Pancreas (tissue), 10 donors: ENCODE measurements at regions not wholly inside any gene's neighbourhood (a gene's known extent, or its start where the extent isn't known, plus 50 kb on each side); places are given as distances from the start of the nearest gene placed in this dataset.

Experiments used
- ATAC-seq, 4 donors: fragments of 200-7000 bp; cut with Tn5 transposase; one replicate each; pipeline versions ENCODE4 v1.8.0 to v1.9.1; 2020; ENCODE audit warnings: mild to moderate bottlenecking in 4 of 4, moderate library complexity in 4 of 4
- DNase-seq, 6 donors: peaks; one replicate each; pipeline ENCODE4 v3.0.0-alpha.2; 2020
- FAIRE-seq: peaks from 2 replicates; lab custom pipeline; 2012; peaks lifted over from hg19 to GRCh38; lab: Jason Lieb, UNC
- H3K27ac ChIP-seq, 4 donors: fragments of 200-600 bp; sonication (generic); 1 replicate in 3 of 4; 2 replicates in 1 of 4; pipeline versions ENCODE4 v1.5.0 to v1.8.0; 2020
- H3K27me3 ChIP-seq, 4 donors: fragments of 200-600 bp; one replicate each; pipeline ENCODE4 v1.8.0; 2021
- H3K36me3 ChIP-seq, 3 donors: fragments of 200-600 bp; sonication (generic) in 1 of 3; one replicate each; pipeline versions ENCODE4 v1.5.0 to v1.8.0; 2020 to 2021
- H3K4me1 ChIP-seq, 3 donors: fragments of 200-600 bp; one replicate each; pipeline ENCODE4 v1.8.0; 2021
- H3K4me3 ChIP-seq, 4 donors: fragments of 200-600 bp; sonication (generic) in 2 of 4; one replicate each; pipeline versions ENCODE4 v1.5.0 to v1.8.0; 2020 to 2021
- H3K9me3 ChIP-seq, 4 donors: fragments of 200-600 bp; one replicate each; pipeline ENCODE4 v1.8.0; 2021
- WGBS, 2 donors: extraction: QIAGEN DNeasy Blood & Tissue Kit; methylation state at CpG; one replicate each; pipeline ENCODE4 v1.1.7; 2013; 5-methylcytosine and 5-hydroxymethylcytosine counted together
- intact Hi-C, 3 donors: fragments of 100-400 bp; cut with DNase I; formaldehyde crosslinking; loops; one replicate each; pipeline versions ENCODE4 v1.11.1 to v1.14.2; 2022
- TF ChIP-seq, protein P1 (sequence below), 4 donors: fragments of 200-600 bp; sonication (generic) in 3 of 4; IDR thresholded peaks; one replicate each; pipeline versions ENCODE4 v1.5.0 to v1.8.0; 2021; ENCODE audit warnings: antibody characterized with exemption in 4 of 4
- donor health status: healthy with polysubstance abuse.
- donor health status: DM: no; HTN: no; CAD: no; lungs with moderate emphysema.
- donor health status: DM: no; HTN: no; CAD: no.
- donor health status: control.
- donor health status: control.
- donor health status: Bipolar disorder and iron deficiency.
- donor health status: DM: yes; HTN: yes; CAD: no.
- donor health status: DM: no; HTN: no; CAD: no.
- donor health status: DM: no; HTN: no; CAD: no.
- donor health status: DM: yes; HTN: yes; CAD: no.

DNA sequence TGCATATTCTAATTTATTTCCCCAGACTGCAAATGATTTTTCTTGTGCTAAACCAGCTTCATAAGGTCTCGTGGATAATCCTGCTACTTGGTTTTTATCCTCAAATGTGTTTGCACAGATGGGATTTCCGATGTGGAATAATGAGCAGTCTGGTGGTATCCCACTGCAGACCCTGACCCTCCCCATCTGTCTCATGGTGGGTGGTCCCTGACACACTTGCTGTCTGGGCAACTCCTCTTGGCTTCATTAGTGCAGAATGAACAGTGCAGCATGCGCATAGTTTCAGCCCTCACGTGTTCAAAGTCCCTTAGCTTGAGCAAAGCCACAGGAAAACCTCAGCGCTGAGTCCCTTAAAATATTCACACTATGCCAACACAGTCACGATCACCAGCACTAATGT is 996.5 kb downstream of the AACS start:
- no peaks in the 10 kb centered on the region for H3K36me3 ChIP-seq
- no peaks in the 10 kb centered on the region for H3K9me3 ChIP-seq
- no peak overlapping the region for H3K27ac ChIP-seq
- ATAC-seq = no peak
- H3K4me3 ChIP-seq = no peak overlapping the region
- no peaks in the 10 kb centered on the region for H3K4me1 ChIP-seq
- WGBS, 2 donors = 66 to 75% methylated on average over 6 of the region's 6 CpGs
- DNase-seq = no peak
- no peaks in the 10 kb centered on the region for H3K27me3 ChIP-seq
- intact Hi-C loops = no loop called here
- FAIRE-seq = no peak
- TF ChIP-seq, protein P1, sequence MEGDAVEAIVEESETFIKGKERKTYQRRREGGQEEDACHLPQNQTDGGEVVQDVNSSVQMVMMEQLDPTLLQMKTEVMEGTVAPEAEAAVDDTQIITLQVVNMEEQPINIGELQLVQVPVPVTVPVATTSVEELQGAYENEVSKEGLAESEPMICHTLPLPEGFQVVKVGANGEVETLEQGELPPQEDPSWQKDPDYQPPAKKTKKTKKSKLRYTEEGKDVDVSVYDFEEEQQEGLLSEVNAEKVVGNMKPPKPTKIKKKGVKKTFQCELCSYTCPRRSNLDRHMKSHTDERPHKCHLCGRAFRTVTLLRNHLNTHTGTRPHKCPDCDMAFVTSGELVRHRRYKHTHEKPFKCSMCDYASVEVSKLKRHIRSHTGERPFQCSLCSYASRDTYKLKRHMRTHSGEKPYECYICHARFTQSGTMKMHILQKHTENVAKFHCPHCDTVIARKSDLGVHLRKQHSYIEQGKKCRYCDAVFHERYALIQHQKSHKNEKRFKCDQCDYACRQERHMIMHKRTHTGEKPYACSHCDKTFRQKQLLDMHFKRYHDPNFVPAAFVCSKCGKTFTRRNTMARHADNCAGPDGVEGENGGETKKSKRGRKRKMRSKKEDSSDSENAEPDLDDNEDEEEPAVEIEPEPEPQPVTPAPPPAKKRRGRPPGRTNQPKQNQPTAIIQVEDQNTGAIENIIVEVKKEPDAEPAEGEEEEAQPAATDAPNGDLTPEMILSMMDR (IDR thresholded peaks at IDR 0.05) = no peak

DNA sequence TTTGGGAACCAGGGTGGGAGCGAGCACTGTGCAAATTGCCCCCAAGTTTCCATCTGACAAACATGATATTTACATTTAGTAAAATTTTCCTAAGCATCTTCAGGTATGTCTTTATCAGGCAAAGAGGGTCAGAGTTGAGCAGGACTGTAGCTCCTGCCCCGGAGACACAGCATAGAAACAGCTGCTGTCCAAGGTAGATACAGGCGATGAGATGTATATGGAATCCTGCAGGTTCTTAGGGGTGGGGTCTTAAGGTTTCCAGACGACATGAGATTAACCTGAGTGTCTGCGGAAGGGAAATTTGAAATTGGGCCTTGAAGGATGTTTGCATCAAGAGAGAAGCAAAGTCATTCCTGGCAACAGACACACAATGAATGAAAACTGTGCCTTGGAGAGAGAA is 998.8 kb downstream of the AACS start:
- DNase-seq (no peak), ATAC-seq (no peak), FAIRE-seq (no peak)
- H3K4me1 ChIP-seq = no peaks in the 10 kb centered on the region
- no peak overlapping the region for H3K4me3 ChIP-seq
- TF ChIP-seq, protein P1 (IDR thresholded peaks at IDR 0.05) = no peak
- intact Hi-C loops = no loop called here
- no peaks in the 10 kb centered on the region for H3K9me3 ChIP-seq
- no peak overlapping the region for H3K27ac ChIP-seq
- no peaks in the 10 kb centered on the region for H3K36me3 ChIP-seq
- 53 to 68% methylated on average over 5 of the region's 5 CpGs for WGBS, 2 donors
- H3K27me3 ChIP-seq = no peaks in the 10 kb centered on the region

- no peaks in the 10 kb centered on the region for H3K9me3 ChIP-seq
- no peaks in the 10 kb centered on the region for H3K36me3 ChIP-seq
- H3K27ac ChIP-seq = no peak overlapping the region
- DNase-seq (no peak), ATAC-seq (no peak), FAIRE-seq (no peak)
- 17 to 19% methylated on average over 3 of the region's 3 CpGs for WGBS, 2 donors
- no peaks in the 10 kb centered on the region for H3K4me1 ChIP-seq
- TF ChIP-seq, protein P1 (IDR thresholded peaks at IDR 0.05) = no peak
- intact Hi-C loops = no loop called here
- H3K27me3 ChIP-seq = no peaks in the 10 kb centered on the region
- H3K4me3 ChIP-seq = no peak overlapping the region
Measured at GRCh38 chr12:126067626-126068329, 1002.5 kb downstream of the AACS start.

- intact Hi-C loops = no loop called here
- Histone ChIP-seq H3K27ac (no peak overlapping the region), H3K36me3 (no peaks in the 10 kb centered on the region), H3K4me1 (no peaks in the 10 kb centered on the region), H3K4me3 (no peak overlapping the region), H3K9me3 (no peaks in the 10 kb centered on the region), H3K27me3 (no peaks in the 10 kb centered on the region)
- FAIRE-seq = no peak
- WGBS, 2 donors = 18 to 26% methylated on average over 4 of the region's 4 CpGs
- DNase-seq = peak; percentile 20 to 75 (median 34)
- TF ChIP-seq, protein P1 (IDR thresholded peaks at IDR 0.05) = peak; percentile 34 to 63 (median 38)
- peak; percentile 40 to 73 (median 72) for ATAC-seq
Measured at GRCh38 chr12:126069549-126070165, 1004.4 kb downstream of the AACS start.

DNA sequence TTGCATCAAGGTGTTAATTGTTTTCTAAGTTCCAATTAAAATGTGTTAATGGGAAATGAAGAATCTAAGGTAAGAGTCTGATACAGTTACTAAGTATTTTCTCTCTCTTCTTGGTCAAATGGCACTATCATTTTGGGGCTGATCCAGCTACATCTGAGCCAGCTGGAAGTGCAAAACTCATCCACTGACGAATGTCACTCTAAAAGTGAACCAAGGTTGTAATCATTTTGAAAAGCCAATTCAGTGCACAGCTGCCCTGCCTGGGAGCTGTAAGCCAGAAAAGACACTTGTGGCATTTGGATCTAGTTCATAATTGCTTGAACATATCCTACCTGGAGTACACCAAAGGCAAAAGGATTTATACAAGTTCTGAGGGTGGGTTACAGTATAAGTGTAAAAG is 1011.3 kb downstream of the AACS start:
- WGBS, 2 donors = 24% methylated on average over 1 of the region's 1 CpG
- no peak overlapping the region for H3K27ac ChIP-seq
- ATAC-seq (no peak), FAIRE-seq (no peak), DNase-seq (no peak)
- H3K36me3 ChIP-seq = no peaks in the 10 kb centered on the region
- no peaks in the 10 kb centered on the region for H3K27me3 ChIP-seq
- TF ChIP-seq, protein P1 (IDR thresholded peaks at IDR 0.05) = no peak
- intact Hi-C loops = no loop called here
- H3K9me3 ChIP-seq = no peaks in the 10 kb centered on the region
- H3K4me1 ChIP-seq = no peaks in the 10 kb centered on the region
- H3K4me3 ChIP-seq = no peak overlapping the region
